IMR-90 (cell line): ENCODE measurements at regions not wholly inside any gene's neighbourhood (a gene's known extent, or its start where the extent isn't known, plus 50 kb on each side); places are given as distances from the start of the nearest gene placed in this dataset.

Experiments used
- ATAC-seq: fragments of 200-7000 bp; cut with Tn5 transposase; 2 replicates; pipeline ENCODE4 v1.9.1; 2020; ENCODE audit warnings: low read depth, mild to moderate bottlenecking, moderate library complexity
- BruUV-seq: library from RNA; stranded (reverse); fragments of 400-500 nt; replicated peaks from 2 replicates; lab custom pipeline; 2021; lab: Mats Ljungman, UMichigan
- CTCF ChIA-PET: fragments of 300-600 bp; formaldehyde crosslinking; extraction: SDS; loops from one replicate; lab custom pipeline; 2021; ENCODE audit warnings: antibody characterized with exemption; lab: Yijun Ruan, JAX
- POLR2A ChIA-PET: fragments of 300-600 bp; sonication (Branson Sonifier 250); formaldehyde crosslinking; loops from one replicate; lab custom pipeline; 2022; ENCODE audit warnings: antibody characterized with exemption; ENCODE audit not compliant: unreplicated experiment; lab: Charles Lee
- DNase-seq: peaks from one replicate; pipeline ENCODE4 v3.0.0; 2013
- H2AFZ ChIP-seq: replicated peaks from 2 replicates; pipeline ENCODE3; 2013; ENCODE audit warnings: low read length, mild to moderate bottlenecking; ENCODE audit not compliant: poor library complexity
- H2AK5ac ChIP-seq: 2 replicates; pipeline ENCODE4 v1.6.1; 2013; ENCODE audit warnings: low read depth, low read length, inconsistent platforms
- H2AK9ac ChIP-seq: replicated peaks from 2 replicates; pipeline ENCODE3; 2013; ENCODE audit warnings: mild to moderate bottlenecking, low read depth, low read length, moderate library complexity; ENCODE audit not compliant: poor library complexity
- H2BK120ac ChIP-seq: 2 replicates; pipeline ENCODE4 v1.6.1; 2013; ENCODE audit warnings: low read depth, low read length, inconsistent platforms
- H2BK15ac ChIP-seq: 3 replicates; pipeline ENCODE4 v1.6.1; 2013; ENCODE audit warnings: low read depth, low read length, inconsistent platforms
- H2BK20ac ChIP-seq: 2 replicates; pipeline ENCODE4 v1.6.1; 2013; ENCODE audit warnings: low read depth, mild to moderate bottlenecking, inconsistent platforms, low read length, moderate library complexity
- H2BK5ac ChIP-seq: 2 replicates; pipeline ENCODE4 v1.6.1; 2013; ENCODE audit warnings: mild to moderate bottlenecking, low read depth, low read length, inconsistent platforms; ENCODE audit not compliant: poor library complexity, severe bottlenecking
- H3K14ac ChIP-seq: replicated peaks from 2 replicates; pipeline ENCODE4 v1.6.1; 2013; ENCODE audit warnings: low read depth, low read length, inconsistent platforms
- H3K18ac ChIP-seq: 2 replicates; pipeline ENCODE4 v1.6.1; 2013; ENCODE audit warnings: low read depth, low read length, control low read depth
- H3K23ac ChIP-seq: 2 replicates; pipeline ENCODE4 v1.6.1; 2013; ENCODE audit warnings: low read depth, low read length, inconsistent platforms
- H3K27ac ChIP-seq: 2 replicates; pipeline ENCODE4 v1.5.1; 2013; ENCODE audit warnings: mild to moderate bottlenecking, control low read depth, low read length; ENCODE audit not compliant: insufficient read depth
- H3K27me3 ChIP-seq: 2 replicates; pipeline ENCODE4 v1.6.1; 2013; ENCODE audit warnings: low read length; ENCODE audit not compliant: control insufficient read depth, insufficient read depth
- H3K36me3 ChIP-seq: 2 replicates; pipeline ENCODE4 v1.6.1; 2013; ENCODE audit warnings: low read length, mixed read lengths; ENCODE audit not compliant: control insufficient read depth, insufficient read depth
- H3K4ac ChIP-seq: 2 replicates; pipeline ENCODE4 v1.6.1; 2013; ENCODE audit warnings: low read depth, low read length, inconsistent platforms
- H3K4me1 ChIP-seq: 2 replicates; pipeline ENCODE4 v1.6.1; 2013; ENCODE audit warnings: low read length, mixed read lengths; ENCODE audit not compliant: control insufficient read depth, insufficient read depth
- H3K4me2 ChIP-seq: 2 replicates; pipeline ENCODE4 v1.6.1; 2013; ENCODE audit warnings: low read depth, mild to moderate bottlenecking, control low read depth, low read length, moderate library complexity
- H3K4me3 ChIP-seq: 2 replicates; pipeline ENCODE4 v1.5.1; 2013; ENCODE audit warnings: low read depth, mild to moderate bottlenecking, control low read depth, low read length, moderate library complexity; ENCODE audit not compliant: insufficient read depth
- H3K56ac ChIP-seq: 2 replicates; pipeline ENCODE4 v1.6.1; 2013; ENCODE audit warnings: low read length, inconsistent platforms; ENCODE audit not compliant: insufficient read depth; ENCODE audit errors: extremely low read depth
- H3K79me1 ChIP-seq, 2 experiments: 2 replicates each; pipeline ENCODE4 v1.6.1; 2013; ENCODE audit warnings: low read length in 2 of 2, inconsistent platforms in 1 of 2, low read depth in 1 of 2
- H3K9ac ChIP-seq: 2 replicates; pipeline ENCODE4 v1.6.1; 2013; ENCODE audit warnings: low read depth, low read length, control low read depth
- H3K9me1 ChIP-seq: 2 replicates; pipeline ENCODE4 v1.6.1; 2013; ENCODE audit warnings: low read length, inconsistent platforms; ENCODE audit not compliant: insufficient read depth
- H3K9me3 ChIP-seq: 2 replicates; pipeline ENCODE4 v1.6.1; 2013; ENCODE audit warnings: low read length; ENCODE audit not compliant: control insufficient read depth, insufficient read depth
- H4K20me1 ChIP-seq: 2 replicates; pipeline ENCODE4 v1.6.1; 2013; ENCODE audit warnings: low read length, inconsistent platforms; ENCODE audit not compliant: insufficient read depth
- H4K5ac ChIP-seq: 2 replicates; pipeline ENCODE4 v1.6.1; 2013; ENCODE audit warnings: mild to moderate bottlenecking, low read depth, low read length, control low read depth
- H4K8ac ChIP-seq, 2 experiments: 2 replicates each; pipeline ENCODE4 v1.6.1; 2013; ENCODE audit warnings: low read depth in 2 of 2, low read length in 2 of 2, control low read depth in 1 of 2, inconsistent platforms in 1 of 2
- H4K91ac ChIP-seq: 2 replicates; pipeline ENCODE4 v1.6.1; 2013; ENCODE audit warnings: low read depth, low read length, inconsistent platforms; ENCODE audit not compliant: insufficient read depth
- RFX5 ChIP-seq: IDR thresholded peaks from 2 replicates; pipeline ENCODE4 v1.8.0; 2012; ENCODE audit warnings: low read depth, mild to moderate bottlenecking, low read length, moderate library complexity
- WGBS, 2 experiments: methylation state at CpG; one replicate each; pipeline versions ENCODE4 v1.1.5 to v1.1.7; 2013; ENCODE audit warnings: missing lambda C conversion rate in 2 of 2; ENCODE audit not compliant: insufficient read length in 1 of 2; ENCODE audit errors: extremely low coverage in 2 of 2; 5-methylcytosine and 5-hydroxymethylcytosine counted together
- dilution Hi-C: fragments of 300-500 bp; cut with HindIII; formaldehyde crosslinking; loops from one replicate; pipeline ENCODE4 v1.14.3; 2018; ENCODE audit warnings: low sequenced_read_pairs; ENCODE audit not compliant: unreplicated experiment
- in situ Hi-C: fragments of 300-500 bp; cut with MboI; formaldehyde crosslinking; loops from 3 replicates; pipeline ENCODE4 v1.14.3; 2019; ENCODE audit warnings: low sequenced_read_pairs, inconsistent platforms, mixed read lengths
- intact Hi-C: fragments of 100-400 bp; cut with micrococcal nuclease; formaldehyde crosslinking; loops from 2 replicates; pipeline ENCODE4 v1.10.0; 2022

DNA sequence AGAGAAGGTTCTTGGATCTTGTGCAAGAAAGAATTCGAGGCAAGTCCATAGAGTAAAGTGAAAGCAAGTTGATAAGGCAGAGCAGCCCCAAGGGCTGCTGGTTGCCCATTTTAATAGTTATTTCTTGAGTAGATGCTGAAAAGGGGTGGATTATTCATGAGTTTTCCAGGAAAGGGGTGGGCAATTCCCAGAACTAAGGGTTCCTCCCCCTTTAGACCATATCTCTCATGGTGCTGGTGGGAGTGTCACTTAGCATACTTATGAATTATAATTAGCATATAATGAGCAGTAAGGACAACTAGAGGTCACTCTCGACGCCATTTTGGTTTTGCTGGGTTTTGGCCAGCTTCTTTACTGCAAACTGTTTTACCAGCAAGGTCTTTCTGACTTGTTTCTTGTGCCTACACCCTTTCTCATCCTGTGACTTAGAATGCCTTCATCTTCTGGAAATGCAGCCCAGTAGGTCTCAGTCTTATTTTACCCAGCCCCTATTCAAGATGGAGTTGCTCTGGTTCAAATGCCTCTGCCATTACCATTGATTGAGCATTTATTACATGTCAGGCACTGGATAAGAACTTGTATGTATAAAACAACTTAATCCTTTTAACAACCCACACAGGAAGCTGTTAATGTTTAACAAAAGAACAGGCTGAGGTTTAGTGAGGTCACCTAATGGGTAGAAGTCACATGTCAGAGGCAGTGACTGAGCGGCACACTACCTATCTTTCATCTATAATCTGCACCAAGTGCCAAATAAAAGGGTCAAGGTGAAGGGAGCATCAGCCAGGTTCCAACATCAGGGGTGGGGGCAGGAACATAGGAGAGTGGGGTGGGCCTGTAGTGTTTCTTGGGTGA lies 250.9 kb downstream of the ICOS start:
- CTCF ChIA-PET, result no interaction called here

More for the DNA sequence above, 250.9 kb downstream of the ICOS start:
- no peak overlapping the region for H4K91ac ChIP-seq
- POLR2A ChIA-PET, result no interaction called here
- H4K5ac ChIP-seq, result no peak overlapping the region
- intact Hi-C loops, result no loop called here
- no peak overlapping the region for H3K18ac ChIP-seq
- H3K27ac ChIP-seq, result no peak overlapping the region
- H3K36me3 ChIP-seq, result no peaks in the 10 kb centered on the region
- H3K4me3 ChIP-seq, result no peak overlapping the region
- no peak overlapping the region for H3K56ac ChIP-seq
- H4K8ac ChIP-seq, result no peak overlapping the region
- BruUV-seq, result no TSS peak
- no peak overlapping the region for H3K14ac ChIP-seq
- no peak overlapping the region for H2AFZ ChIP-seq
- H3K9me3 ChIP-seq, result no peaks in the 10 kb centered on the region
- 0% methylated on average over 1 of the region's 4 CpGs; no CpG with 5 or more reads in 1 of the 2 experiments for WGBS, 2 experiments
- no peak overlapping the region for H2BK15ac ChIP-seq
- no peak overlapping the region for H3K23ac ChIP-seq
- H3K79me1 ChIP-seq, result no peaks in the 10 kb centered on the region
- TF ChIP-seq RFX5, result no peak
- no peak overlapping the region for H3K4ac ChIP-seq
- ATAC-seq (no peak), DNase-seq (no peak)
- H2BK120ac ChIP-seq, result no peak overlapping the region
- dilution Hi-C loops, result no loop called here
- H3K4me1 ChIP-seq, result no peaks in the 10 kb centered on the region
- no peak overlapping the region for H2BK5ac ChIP-seq
- no peak overlapping the region for H3K4me2 ChIP-seq
- no peak overlapping the region for H2AK5ac ChIP-seq
- H3K27me3 ChIP-seq, result peaks cover 9% of the 10 kb centered on the region
- H3K9me1 ChIP-seq, result no peaks in the 10 kb centered on the region
- no peak overlapping the region for H2BK20ac ChIP-seq
- no peak overlapping the region for H3K9ac ChIP-seq
- no peak overlapping the region for H2AK9ac ChIP-seq
- in situ Hi-C loops, result no loop called here
- H4K20me1 ChIP-seq, result no peaks in the 10 kb centered on the region
